Epithelial cell of proximal tubule (primary cell): ENCODE measurements at regions not wholly inside any gene's neighbourhood (a gene's known extent, or its start where the extent isn't known, plus 50 kb on each side); places are given as distances from the start of the nearest gene placed in this dataset.

ENCODE experiments used
- DNase-seq: peaks from one replicate; pipeline ENCODE4 v3.0.0-alpha.2; 2011; ENCODE audit warnings: low read depth
- H3K4me3 ChIP-seq: 2 replicates; pipeline ENCODE4 v1.5.1; 2011; ENCODE audit warnings: low read depth, mild to moderate bottlenecking, low read length
- TF ChIP-seq, protein P1 (sequence below): conservative IDR thresholded peaks from 2 replicates; pipeline ENCODE4 v1.5.1; 2012; ENCODE audit warnings: low read depth, mild to moderate bottlenecking, low read length

DNA sequence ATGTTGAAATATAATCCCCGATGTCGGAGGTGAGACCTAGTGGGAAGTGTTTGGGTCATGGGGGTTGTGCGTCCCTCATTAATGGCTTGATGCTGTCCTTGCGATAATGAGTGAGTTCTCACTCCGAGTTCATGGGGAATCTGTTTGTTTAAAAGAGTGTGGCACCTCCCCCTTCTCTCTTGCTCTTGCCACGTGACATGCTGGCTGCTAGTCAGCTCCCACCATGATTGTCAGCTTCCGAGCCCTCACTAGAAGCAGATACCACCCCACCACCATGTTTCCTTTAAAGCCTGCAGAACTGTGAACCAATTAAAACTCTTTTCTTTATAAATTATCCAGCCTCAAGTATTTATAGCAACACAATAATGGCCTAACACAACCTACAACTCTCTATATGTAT is 166.3 kb upstream of the MBNL1 start:
- no peak for DNase-seq
- TF ChIP-seq, protein P1, sequence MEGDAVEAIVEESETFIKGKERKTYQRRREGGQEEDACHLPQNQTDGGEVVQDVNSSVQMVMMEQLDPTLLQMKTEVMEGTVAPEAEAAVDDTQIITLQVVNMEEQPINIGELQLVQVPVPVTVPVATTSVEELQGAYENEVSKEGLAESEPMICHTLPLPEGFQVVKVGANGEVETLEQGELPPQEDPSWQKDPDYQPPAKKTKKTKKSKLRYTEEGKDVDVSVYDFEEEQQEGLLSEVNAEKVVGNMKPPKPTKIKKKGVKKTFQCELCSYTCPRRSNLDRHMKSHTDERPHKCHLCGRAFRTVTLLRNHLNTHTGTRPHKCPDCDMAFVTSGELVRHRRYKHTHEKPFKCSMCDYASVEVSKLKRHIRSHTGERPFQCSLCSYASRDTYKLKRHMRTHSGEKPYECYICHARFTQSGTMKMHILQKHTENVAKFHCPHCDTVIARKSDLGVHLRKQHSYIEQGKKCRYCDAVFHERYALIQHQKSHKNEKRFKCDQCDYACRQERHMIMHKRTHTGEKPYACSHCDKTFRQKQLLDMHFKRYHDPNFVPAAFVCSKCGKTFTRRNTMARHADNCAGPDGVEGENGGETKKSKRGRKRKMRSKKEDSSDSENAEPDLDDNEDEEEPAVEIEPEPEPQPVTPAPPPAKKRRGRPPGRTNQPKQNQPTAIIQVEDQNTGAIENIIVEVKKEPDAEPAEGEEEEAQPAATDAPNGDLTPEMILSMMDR: no peak
- H3K4me3 ChIP-seq: no peak overlapping the region

- DNase-seq: no peak
- TF ChIP-seq, protein P1: no peak
- no peak overlapping the region for H3K4me3 ChIP-seq
Observed at GRCh38 chr3:152103257-152103656, 165.5 kb upstream of the MBNL1 start.

- no peak for DNase-seq
- TF ChIP-seq, protein P1: no peak
- H3K4me3 ChIP-seq: no peak overlapping the region
Observed at GRCh38 chr3:152104847-152105415, 163.8 kb upstream of the MBNL1 start.

DNA sequence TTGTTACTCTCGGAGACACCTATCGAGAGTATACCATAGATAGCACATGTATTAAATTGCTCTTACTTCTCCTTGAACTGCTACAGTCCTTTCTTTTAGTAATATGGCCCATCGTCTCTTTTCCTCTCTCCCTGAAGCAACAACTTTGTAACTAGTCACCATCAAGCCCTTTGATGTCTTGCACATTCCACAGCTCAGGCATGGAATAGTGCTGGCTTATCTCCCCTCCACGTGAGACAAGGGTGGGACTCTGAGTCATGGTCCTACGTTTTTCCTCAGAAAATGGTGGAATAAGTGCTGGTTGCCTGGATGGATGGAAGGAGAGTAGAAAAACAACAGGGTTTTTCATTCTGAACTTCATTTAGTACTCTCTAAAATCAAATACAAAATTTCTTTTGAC is 163.3 kb upstream of the MBNL1 start:
- TF ChIP-seq, protein P1: no peak
- no peak overlapping the region for H3K4me3 ChIP-seq
- no peak for DNase-seq

- TF ChIP-seq, protein P1: no peak
- DNase-seq: no peak
- no peak overlapping the region for H3K4me3 ChIP-seq
Observed at GRCh38 chr3:152109038-152109437, 159.7 kb upstream of the MBNL1 start.

DNA sequence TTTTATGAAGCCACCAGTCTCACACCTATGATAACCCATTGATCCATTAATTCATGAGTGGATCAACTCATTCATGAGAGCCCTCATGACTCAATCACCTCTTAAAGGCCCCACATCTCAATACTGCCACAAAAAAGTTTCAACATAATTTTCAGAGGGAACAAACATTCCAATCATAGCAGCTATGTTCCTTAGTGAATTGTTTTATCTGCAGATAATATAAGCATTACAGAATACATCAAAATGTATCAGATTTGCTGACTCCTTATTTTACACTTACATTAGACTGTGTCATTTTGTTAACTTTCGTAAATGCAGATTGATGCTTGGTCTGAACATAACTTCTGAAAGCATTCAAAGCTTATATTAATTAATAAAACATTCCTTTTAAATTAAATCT is 155.3 kb upstream of the MBNL1 start:
- TF ChIP-seq, protein P1: no peak
- DNase-seq: no peak

DNA sequence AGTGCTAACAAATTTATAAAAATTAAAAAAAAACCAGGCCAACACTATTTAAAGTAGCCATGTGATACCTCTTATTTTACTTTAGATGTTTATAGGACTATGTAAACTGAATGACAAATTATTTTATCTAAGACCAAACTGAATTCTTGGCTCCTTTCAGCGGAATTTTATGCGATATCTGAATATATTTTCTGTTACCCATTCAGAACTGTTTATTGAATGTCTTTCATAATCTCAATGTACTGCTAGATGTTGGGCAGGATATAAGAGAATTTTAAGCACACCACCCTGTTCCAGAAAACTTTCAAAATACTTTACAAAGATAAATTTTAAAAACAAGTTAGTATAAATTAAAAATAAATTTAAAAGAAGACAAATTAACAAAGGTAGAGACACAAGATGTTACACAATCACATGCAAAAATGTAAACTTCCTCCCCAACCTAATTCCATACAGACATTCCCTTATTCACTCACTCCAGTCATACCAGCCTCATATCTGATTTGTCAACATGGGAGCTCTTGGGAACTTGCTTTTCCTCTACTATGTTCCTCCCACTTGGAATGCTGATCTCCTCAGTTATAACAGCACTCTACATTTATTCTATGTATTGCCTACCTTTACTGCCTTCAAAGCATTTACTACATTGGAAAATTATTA is 154.6 kb upstream of the MBNL1 start:
- DNase-seq: no peak
- no peak overlapping the region for H3K4me3 ChIP-seq
- TF ChIP-seq, protein P1: no peak

More for the DNA sequence above, 155.3 kb upstream of the MBNL1 start:
- H3K4me3 ChIP-seq: no peak overlapping the region
